H1 (cell line): ENCODE measurements at regions not wholly inside any gene's neighbourhood (a gene's known extent, or its start where the extent isn't known, plus 50 kb on each side); places are given as distances from the start of the nearest gene placed in this dataset.

Source experiments
- BCL11A ChIP-seq, 2 experiments: IDR thresholded peaks; one replicate each; pipeline ENCODE4 v1.6.1; 2011; ENCODE audit warnings: low read depth in 2 of 2, low read length in 2 of 2, mild to moderate bottlenecking in 2 of 2
- BRCA1 ChIP-seq: IDR thresholded peaks from 2 replicates; pipeline ENCODE4 v1.6.1; 2012; ENCODE audit warnings: low read depth, low read length, improper control_type of control experiment
- KDM5A ChIP-seq: fragments of 200-600 bp; IDR thresholded peaks from 2 replicates; pipeline ENCODE4 v1.7.1; 2012; ENCODE audit warnings: mild to moderate bottlenecking, low read length, inconsistent platforms, mixed read lengths
- MAFK ChIP-seq: IDR thresholded peaks from 2 replicates; pipeline ENCODE4 v1.6.1; 2012; ENCODE audit warnings: low read depth, mild to moderate bottlenecking, improper control_type of control experiment, low read length
- POLR2AphosphoS5 ChIP-seq: IDR thresholded peaks from 2 replicates; pipeline ENCODE4 v1.6.1; 2011; ENCODE audit warnings: low read depth, low read length
- SP1 ChIP-seq: IDR thresholded peaks from 2 replicates; pipeline ENCODE4 v1.6.1; 2011; ENCODE audit warnings: low read depth, low read length
- TAF7 ChIP-seq: optimal IDR thresholded peaks from 2 replicates; pipeline ENCODE3; 2011; ENCODE audit warnings: low read depth, mild to moderate bottlenecking, inconsistent platforms, low read length, moderate library complexity, borderline replicate concordance
- YY1 ChIP-seq: IDR thresholded peaks from 2 replicates; pipeline ENCODE4 v1.6.1; 2011; ENCODE audit warnings: low read depth, mild to moderate bottlenecking, low read length
- TF ChIP-seq, protein P1 (sequence below): fragments of 300-600 bp; sonication (generic); IDR thresholded peaks from 2 replicates; pipeline ENCODE4 v1.7.1; 2012; ENCODE audit warnings: low read length, moderate library complexity, mild to moderate bottlenecking, inconsistent platforms; ENCODE audit not compliant: insufficient replicate concordance
- TF ChIP-seq, protein P2 (sequence below): IDR thresholded peaks from 2 replicates; pipeline ENCODE4 v1.6.1; 2011; ENCODE audit warnings: low read depth, mild to moderate bottlenecking, low read length; ENCODE audit not compliant: insufficient read depth

DNA sequence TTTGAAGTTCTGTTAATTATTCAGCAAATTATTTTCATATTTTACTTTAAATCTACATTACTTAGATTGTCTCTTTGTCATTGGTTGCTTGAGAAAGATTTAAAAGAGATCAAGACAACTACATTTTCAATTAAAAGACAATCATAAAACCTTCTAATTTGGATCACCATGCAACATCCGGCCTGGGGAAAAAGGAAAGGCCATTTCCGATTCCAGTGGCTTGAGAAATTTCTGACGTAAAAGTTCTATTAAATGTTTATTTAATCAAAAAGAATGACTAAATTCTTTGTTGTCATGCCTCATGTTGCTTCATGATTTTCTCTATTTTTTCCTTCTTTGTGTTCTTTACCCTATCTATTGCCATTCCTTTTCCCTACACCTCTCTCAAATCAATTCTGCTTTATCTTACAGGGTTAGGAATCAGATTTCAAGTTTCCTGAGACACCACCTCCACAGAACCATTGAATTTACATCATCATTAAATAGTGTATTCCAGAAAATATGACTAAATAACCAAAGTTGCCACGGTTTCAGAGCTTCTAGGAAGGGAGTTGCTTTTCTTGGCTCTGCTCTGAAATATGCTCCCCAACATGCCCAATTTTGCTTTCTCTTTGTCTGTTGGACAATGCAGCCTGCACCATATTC lies 124.6 kb upstream of the ACSL4 start (continued):
- TF ChIP-seq, protein P1, sequence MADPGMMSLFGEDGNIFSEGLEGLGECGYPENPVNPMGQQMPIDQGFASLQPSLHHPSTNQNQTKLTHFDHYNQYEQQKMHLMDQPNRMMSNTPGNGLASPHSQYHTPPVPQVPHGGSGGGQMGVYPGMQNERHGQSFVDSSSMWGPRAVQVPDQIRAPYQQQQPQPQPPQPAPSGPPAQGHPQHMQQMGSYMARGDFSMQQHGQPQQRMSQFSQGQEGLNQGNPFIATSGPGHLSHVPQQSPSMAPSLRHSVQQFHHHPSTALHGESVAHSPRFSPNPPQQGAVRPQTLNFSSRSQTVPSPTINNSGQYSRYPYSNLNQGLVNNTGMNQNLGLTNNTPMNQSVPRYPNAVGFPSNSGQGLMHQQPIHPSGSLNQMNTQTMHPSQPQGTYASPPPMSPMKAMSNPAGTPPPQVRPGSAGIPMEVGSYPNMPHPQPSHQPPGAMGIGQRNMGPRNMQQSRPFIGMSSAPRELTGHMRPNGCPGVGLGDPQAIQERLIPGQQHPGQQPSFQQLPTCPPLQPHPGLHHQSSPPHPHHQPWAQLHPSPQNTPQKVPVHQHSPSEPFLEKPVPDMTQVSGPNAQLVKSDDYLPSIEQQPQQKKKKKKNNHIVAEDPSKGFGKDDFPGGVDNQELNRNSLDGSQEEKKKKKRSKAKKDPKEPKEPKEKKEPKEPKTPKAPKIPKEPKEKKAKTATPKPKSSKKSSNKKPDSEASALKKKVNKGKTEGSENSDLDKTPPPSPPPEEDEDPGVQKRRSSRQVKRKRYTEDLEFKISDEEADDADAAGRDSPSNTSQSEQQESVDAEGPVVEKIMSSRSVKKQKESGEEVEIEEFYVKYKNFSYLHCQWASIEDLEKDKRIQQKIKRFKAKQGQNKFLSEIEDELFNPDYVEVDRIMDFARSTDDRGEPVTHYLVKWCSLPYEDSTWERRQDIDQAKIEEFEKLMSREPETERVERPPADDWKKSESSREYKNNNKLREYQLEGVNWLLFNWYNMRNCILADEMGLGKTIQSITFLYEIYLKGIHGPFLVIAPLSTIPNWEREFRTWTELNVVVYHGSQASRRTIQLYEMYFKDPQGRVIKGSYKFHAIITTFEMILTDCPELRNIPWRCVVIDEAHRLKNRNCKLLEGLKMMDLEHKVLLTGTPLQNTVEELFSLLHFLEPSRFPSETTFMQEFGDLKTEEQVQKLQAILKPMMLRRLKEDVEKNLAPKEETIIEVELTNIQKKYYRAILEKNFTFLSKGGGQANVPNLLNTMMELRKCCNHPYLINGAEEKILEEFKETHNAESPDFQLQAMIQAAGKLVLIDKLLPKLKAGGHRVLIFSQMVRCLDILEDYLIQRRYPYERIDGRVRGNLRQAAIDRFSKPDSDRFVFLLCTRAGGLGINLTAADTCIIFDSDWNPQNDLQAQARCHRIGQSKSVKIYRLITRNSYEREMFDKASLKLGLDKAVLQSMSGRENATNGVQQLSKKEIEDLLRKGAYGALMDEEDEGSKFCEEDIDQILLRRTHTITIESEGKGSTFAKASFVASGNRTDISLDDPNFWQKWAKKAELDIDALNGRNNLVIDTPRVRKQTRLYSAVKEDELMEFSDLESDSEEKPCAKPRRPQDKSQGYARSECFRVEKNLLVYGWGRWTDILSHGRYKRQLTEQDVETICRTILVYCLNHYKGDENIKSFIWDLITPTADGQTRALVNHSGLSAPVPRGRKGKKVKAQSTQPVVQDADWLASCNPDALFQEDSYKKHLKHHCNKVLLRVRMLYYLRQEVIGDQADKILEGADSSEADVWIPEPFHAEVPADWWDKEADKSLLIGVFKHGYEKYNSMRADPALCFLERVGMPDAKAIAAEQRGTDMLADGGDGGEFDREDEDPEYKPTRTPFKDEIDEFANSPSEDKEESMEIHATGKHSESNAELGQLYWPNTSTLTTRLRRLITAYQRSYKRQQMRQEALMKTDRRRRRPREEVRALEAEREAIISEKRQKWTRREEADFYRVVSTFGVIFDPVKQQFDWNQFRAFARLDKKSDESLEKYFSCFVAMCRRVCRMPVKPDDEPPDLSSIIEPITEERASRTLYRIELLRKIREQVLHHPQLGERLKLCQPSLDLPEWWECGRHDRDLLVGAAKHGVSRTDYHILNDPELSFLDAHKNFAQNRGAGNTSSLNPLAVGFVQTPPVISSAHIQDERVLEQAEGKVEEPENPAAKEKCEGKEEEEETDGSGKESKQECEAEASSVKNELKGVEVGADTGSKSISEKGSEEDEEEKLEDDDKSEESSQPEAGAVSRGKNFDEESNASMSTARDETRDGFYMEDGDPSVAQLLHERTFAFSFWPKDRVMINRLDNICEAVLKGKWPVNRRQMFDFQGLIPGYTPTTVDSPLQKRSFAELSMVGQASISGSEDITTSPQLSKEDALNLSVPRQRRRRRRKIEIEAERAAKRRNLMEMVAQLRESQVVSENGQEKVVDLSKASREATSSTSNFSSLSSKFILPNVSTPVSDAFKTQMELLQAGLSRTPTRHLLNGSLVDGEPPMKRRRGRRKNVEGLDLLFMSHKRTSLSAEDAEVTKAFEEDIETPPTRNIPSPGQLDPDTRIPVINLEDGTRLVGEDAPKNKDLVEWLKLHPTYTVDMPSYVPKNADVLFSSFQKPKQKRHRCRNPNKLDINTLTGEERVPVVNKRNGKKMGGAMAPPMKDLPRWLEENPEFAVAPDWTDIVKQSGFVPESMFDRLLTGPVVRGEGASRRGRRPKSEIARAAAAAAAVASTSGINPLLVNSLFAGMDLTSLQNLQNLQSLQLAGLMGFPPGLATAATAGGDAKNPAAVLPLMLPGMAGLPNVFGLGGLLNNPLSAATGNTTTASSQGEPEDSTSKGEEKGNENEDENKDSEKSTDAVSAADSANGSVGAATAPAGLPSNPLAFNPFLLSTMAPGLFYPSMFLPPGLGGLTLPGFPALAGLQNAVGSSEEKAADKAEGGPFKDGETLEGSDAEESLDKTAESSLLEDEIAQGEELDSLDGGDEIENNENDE = no peak
- TF ChIP-seq MAFK (no peak), KDM5A (no peak), BRCA1 (no peak), BCL11A (IDR thresholded peaks at IDR 0.05; ENCODE audit: low read depth in 2 of 2, low read length in 2 of 2) (no peak), SP1 (no peak), YY1 (no peak), POLR2AphosphoS5 (no peak), TAF7 (no peak)
- TF ChIP-seq, protein P2, sequence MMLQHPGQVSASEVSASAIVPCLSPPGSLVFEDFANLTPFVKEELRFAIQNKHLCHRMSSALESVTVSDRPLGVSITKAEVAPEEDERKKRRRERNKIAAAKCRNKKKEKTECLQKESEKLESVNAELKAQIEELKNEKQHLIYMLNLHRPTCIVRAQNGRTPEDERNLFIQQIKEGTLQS = no peak
